Activated CD4-positive, alpha-beta memory T cell treated with anti-CD3 and anti-CD28 coated beads for 36 hours (primary cell): ENCODE measurements at regions not wholly inside any gene's neighbourhood (a gene's known extent, or its start where the extent isn't known, plus 50 kb on each side); places are given as distances from the start of the nearest gene placed in this dataset.
"Not testable (repeated sequence)": the region's sequence is repeated elsewhere in the genome, so short reads cannot be mapped to it uniquely, and the experiment has no call there.

Source experiments
- CTCF ChIA-PET: fragments of 350-600 bp; sonication (Branson Sonifier 250); formaldehyde crosslinking; loops from one replicate; lab custom pipeline; 2021; ENCODE audit warnings: antibody characterized with exemption, inconsistent platforms; lab: Charles Lee
- POLR2A ChIA-PET: fragments of 350-600 bp; sonication (Branson Sonifier 250); formaldehyde crosslinking; loops from one replicate; lab custom pipeline; 2021; ENCODE audit warnings: antibody characterized with exemption; lab: Charles Lee
- DNase-seq: peaks from one replicate; pipeline ENCODE4 v3.0.0-alpha.2; 2020
- H3K27ac Mint-ChIP-seq: one replicate; pipeline ENCODE4 v1.8.0; 2021; ENCODE audit warnings: mixed read lengths
- H3K27me3 Mint-ChIP-seq: one replicate; pipeline ENCODE4 v1.8.0; 2021; ENCODE audit warnings: mixed read lengths
- H3K36me3 Mint-ChIP-seq: one replicate; pipeline ENCODE4 v1.8.0; 2021; ENCODE audit warnings: mixed read lengths
- H3K4me1 Mint-ChIP-seq: one replicate; pipeline ENCODE4 v1.8.0; 2021; ENCODE audit warnings: low read depth, mixed read lengths
- H3K4me3 Mint-ChIP-seq: one replicate; pipeline ENCODE4 v1.8.0; 2021; ENCODE audit warnings: mild to moderate bottlenecking, mixed read lengths
- H3K9me3 Mint-ChIP-seq: one replicate; pipeline ENCODE4 v1.8.0; 2021; ENCODE audit warnings: mixed read lengths
- intact Hi-C: fragments of 100-400 bp; cut with micrococcal nuclease; formaldehyde crosslinking; loops from one replicate; pipeline ENCODE4 v1.15.1; 2023

DNA sequence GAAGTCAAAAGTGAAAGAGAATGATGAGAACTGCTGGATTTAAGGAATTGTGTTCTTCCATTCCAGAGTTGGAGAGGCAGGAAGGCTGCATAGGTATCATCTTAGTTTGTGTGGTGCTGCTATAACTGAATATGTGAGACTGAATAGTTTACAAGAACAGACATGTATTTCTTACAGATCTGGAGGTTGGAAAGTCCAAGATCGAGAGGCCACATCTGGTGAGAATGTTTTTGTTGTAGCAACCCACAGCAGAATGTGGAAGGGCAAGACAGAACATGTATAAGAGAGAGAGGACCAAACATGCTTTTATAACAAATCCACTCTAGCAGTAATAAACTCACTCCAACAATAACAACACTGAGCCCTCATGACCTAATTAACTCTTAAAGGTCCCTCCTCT lies 408.6 kb downstream of the FAM47B start:
- no peak overlapping the region for H3K27ac Mint-ChIP-seq
- H3K4me1 Mint-ChIP-seq = no peaks in the 10 kb centered on the region
- no peaks in the 10 kb centered on the region for H3K36me3 Mint-ChIP-seq
- H3K27me3 Mint-ChIP-seq = no peaks in the 10 kb centered on the region
- no peak for DNase-seq
- H3K4me3 Mint-ChIP-seq = no peak overlapping the region
- ChIA-PET CTCF (no interaction called here), POLR2A (no interaction called here)
- peaks cover 3% of the 10 kb centered on the region for H3K9me3 Mint-ChIP-seq
- intact Hi-C loops = no loop called here

GRCh38 chrX:35351795-35352483 lies 409.3 kb downstream of the FAM47B start:
- intact Hi-C loops = no loop called here
- POLR2A ChIA-PET = no interaction called here
- no peak for DNase-seq
- Mint-ChIP-seq H3K27ac (no peak overlapping the region), H3K9me3 (peaks cover 4% of the 10 kb centered on the region), H3K4me3 (no peak overlapping the region), H3K4me1 (no peaks in the 10 kb centered on the region), H3K27me3 (no peaks in the 10 kb centered on the region), H3K36me3 (no peaks in the 10 kb centered on the region)
- CTCF ChIA-PET = no interaction called here

DNA sequence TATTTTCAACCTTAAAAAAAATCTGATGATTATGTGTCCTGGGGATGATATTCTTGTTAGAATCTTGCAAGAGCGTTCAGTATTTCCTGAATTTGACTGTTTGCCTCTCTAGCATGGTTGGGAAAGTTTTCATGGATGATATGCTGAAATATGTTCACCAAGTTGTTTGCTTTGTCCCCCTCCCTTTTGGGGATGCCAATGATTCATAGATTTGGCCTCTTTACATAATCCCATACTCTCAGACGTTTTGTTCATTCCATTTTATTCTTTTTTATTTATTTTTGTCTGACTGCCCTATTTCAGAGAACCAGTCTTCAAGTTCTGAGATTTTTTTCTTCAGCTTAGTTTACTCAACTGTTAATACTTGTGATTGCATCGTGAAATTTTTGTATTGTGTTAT lies 415.1 kb downstream of the FAM47B start:
- intact Hi-C loops = no loop called here
- Mint-ChIP-seq H3K27me3 (no peaks in the 10 kb centered on the region), H3K4me3 (no peak overlapping the region), H3K27ac (no peak overlapping the region), H3K9me3 (peaks cover 13% of the 10 kb centered on the region), H3K4me1 (no peaks in the 10 kb centered on the region), H3K36me3 (no peaks in the 10 kb centered on the region)
- POLR2A ChIA-PET = no interaction called here
- no peak for DNase-seq
- CTCF ChIA-PET = no interaction called here

- peaks cover 5% of the 10 kb centered on the region for H3K9me3 Mint-ChIP-seq
- H3K27ac Mint-ChIP-seq = no peak overlapping the region
- intact Hi-C loops = no loop called here
- no peaks in the 10 kb centered on the region for H3K4me1 Mint-ChIP-seq
- no peak for DNase-seq
- no peaks in the 10 kb centered on the region for H3K36me3 Mint-ChIP-seq
- CTCF ChIA-PET = no interaction called here
- no peak overlapping the region for H3K4me3 Mint-ChIP-seq
- no peaks in the 10 kb centered on the region for H3K27me3 Mint-ChIP-seq
- POLR2A ChIA-PET = no interaction called here
Measured at GRCh38 chrX:35362866-35363265, 420.3 kb downstream of the FAM47B start.

- intact Hi-C loops = no loop called here
- Mint-ChIP-seq H3K4me1 (no peaks in the 10 kb centered on the region), H3K27ac (no peak overlapping the region), H3K36me3 (no peaks in the 10 kb centered on the region), H3K4me3 (no peak overlapping the region), H3K27me3 (no peaks in the 10 kb centered on the region), H3K9me3 (no peaks in the 10 kb centered on the region)
- CTCF ChIA-PET = no interaction called here
- POLR2A ChIA-PET = no interaction called here
- DNase-seq = no peak
Measured at GRCh38 chrX:35374116-35374515, 424.0 kb upstream of the MAGEB16 start.

GRCh38 chrX:35380808-35381700 lies 417.1 kb upstream of the MAGEB16 start:
- intact Hi-C loops = no loop called here

DNA sequence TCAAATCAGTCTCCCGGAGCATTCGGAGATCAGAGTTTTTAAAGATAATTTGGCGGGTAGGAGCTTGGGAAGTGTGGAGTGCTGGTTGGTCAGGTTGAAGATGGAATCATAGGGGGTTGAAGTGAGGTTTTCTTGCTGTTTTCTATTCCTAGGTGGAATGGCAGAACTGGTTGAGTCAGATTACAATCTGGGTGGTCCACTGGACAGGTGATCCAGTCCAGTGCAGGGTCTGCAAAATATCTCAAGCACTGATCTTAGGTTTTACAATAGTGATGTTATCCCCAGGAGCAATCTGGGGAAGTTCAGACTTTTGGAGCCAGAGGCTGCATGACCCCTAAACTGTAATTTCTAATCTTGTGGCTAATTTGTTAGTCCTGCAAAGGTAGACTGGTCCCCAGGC lies 416.4 kb upstream of the MAGEB16 start:
- H3K27me3 Mint-ChIP-seq, H3K36me3 Mint-ChIP-seq, H3K27ac Mint-ChIP-seq, intact Hi-C loops, H3K9me3 Mint-ChIP-seq, DNase-seq, POLR2A ChIA-PET, CTCF ChIA-PET, H3K4me1 Mint-ChIP-seq, H3K4me3 Mint-ChIP-seq: not testable (repeated sequence)

More at GRCh38 chrX:35380808-35381700, 417.1 kb upstream of the MAGEB16 start:
- Mint-ChIP-seq H3K4me1 (no peaks in the 10 kb centered on the region), H3K27ac (no peak overlapping the region), H3K27me3 (no peaks in the 10 kb centered on the region), H3K36me3 (no peaks in the 10 kb centered on the region), H3K4me3 (no peak overlapping the region), H3K9me3 (no peaks in the 10 kb centered on the region)
- DNase-seq = no peak
- ChIA-PET CTCF (no interaction called here), POLR2A (no interaction called here)

- POLR2A ChIA-PET = no interaction called here
- intact Hi-C loops = no loop called here
Measured at GRCh38 chrX:35382966-35383365, 415.2 kb upstream of the MAGEB16 start.

GRCh38 chrX:35392232-35392631 lies 405.9 kb upstream of the MAGEB16 start:
- H3K9me3 Mint-ChIP-seq = peaks cover 6% of the 10 kb centered on the region
- POLR2A ChIA-PET = no interaction called here
- H3K4me3 Mint-ChIP-seq = no peak overlapping the region
- no peak overlapping the region for H3K27ac Mint-ChIP-seq
- no peaks in the 10 kb centered on the region for H3K27me3 Mint-ChIP-seq
- intact Hi-C loops = no loop called here
- H3K4me1 Mint-ChIP-seq = no peaks in the 10 kb centered on the region
- CTCF ChIA-PET = no interaction called here
- no peaks in the 10 kb centered on the region for H3K36me3 Mint-ChIP-seq
- no peak for DNase-seq

More at GRCh38 chrX:35382966-35383365, 415.2 kb upstream of the MAGEB16 start:
- no peak overlapping the region for H3K27ac Mint-ChIP-seq
- no peaks in the 10 kb centered on the region for H3K4me1 Mint-ChIP-seq
- H3K27me3 Mint-ChIP-seq = no peaks in the 10 kb centered on the region
- no peak overlapping the region for H3K4me3 Mint-ChIP-seq
- H3K9me3 Mint-ChIP-seq = no peaks in the 10 kb centered on the region
- no peak for DNase-seq
- H3K36me3 Mint-ChIP-seq = no peaks in the 10 kb centered on the region
- CTCF ChIA-PET = no interaction called here

DNA sequence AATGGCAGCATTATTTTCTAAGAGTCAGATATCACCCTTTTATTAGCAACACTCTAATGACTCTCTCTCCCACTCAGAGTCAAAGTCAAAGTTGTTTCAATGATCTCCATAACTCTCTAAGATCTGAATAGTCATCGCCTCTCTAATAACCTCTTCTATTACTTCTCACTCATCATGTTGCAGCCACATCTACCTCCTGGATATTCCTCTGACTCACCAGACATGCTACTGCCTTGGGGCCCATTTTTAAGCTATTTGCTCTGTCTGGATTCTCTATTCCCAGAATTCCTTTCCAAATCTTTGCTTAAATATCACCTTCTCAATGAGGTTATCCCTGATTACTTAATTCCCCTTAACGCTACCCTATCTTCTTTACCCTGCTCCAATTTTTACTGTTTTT lies 391.8 kb upstream of the MAGEB16 start:
- CTCF ChIA-PET = no interaction called here
- H3K27ac Mint-ChIP-seq = no peak overlapping the region
- no peaks in the 10 kb centered on the region for H3K27me3 Mint-ChIP-seq
- no peak overlapping the region for H3K4me3 Mint-ChIP-seq
- peaks cover 2% of the 10 kb centered on the region for H3K9me3 Mint-ChIP-seq
- intact Hi-C loops = no loop called here
- no peaks in the 10 kb centered on the region for H3K36me3 Mint-ChIP-seq
- no peak for DNase-seq
- H3K4me1 Mint-ChIP-seq = no peaks in the 10 kb centered on the region
- POLR2A ChIA-PET = no interaction called here

DNA sequence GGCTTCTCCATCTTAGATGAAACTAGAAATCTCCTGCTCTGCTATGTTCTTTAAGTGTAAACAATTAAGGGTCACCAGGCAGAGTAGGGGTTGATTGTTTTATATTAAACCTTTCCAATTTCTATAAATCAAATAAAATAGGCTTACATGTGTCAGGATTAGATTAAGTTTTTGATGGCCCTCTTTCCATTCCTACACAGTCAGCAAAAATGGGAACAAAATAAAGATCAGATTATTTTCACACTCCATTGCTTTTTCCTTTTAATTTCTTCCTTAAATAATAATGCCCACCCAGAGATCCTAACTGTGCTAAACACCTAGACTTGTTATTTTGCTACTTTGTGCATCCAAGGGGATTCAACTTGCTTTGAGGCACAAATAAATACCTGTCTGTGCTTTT lies 381.4 kb upstream of the MAGEB16 start:
- DNase-seq = no peak
- Mint-ChIP-seq H3K9me3 (peaks cover 4% of the 10 kb centered on the region), H3K4me3 (no peak overlapping the region), H3K27ac (no peak overlapping the region), H3K27me3 (no peaks in the 10 kb centered on the region), H3K4me1 (no peaks in the 10 kb centered on the region), H3K36me3 (no peaks in the 10 kb centered on the region)
- CTCF ChIA-PET = no interaction called here
- POLR2A ChIA-PET = no interaction called here
- intact Hi-C loops = no loop called here

DNA sequence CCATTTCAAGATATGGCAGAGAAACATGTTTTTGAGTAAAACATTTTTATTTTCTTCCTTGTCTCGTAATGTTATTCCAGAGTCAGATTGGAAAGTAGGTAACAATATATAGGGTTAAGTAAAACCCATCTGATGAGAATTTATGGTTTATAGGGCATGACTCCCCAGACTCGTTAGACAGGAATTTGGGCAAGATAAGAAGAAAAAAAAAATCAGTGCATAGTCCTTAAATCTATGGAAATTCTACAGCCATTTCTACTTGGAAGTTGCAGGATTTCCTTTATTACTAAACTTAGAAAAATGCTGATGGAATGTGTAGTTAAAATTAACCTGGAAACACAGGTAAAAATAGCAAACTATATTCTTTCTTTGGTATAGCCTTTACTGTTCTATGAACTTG lies 366.1 kb upstream of the MAGEB16 start:
- H3K27ac Mint-ChIP-seq = no peak overlapping the region
- no peaks in the 10 kb centered on the region for H3K36me3 Mint-ChIP-seq
- ChIA-PET POLR2A (no interaction called here), CTCF (no interaction called here)
- intact Hi-C loops = no loop called here
- no peaks in the 10 kb centered on the region for H3K27me3 Mint-ChIP-seq
- H3K9me3 Mint-ChIP-seq = no peaks in the 10 kb centered on the region
- H3K4me1 Mint-ChIP-seq = no peaks in the 10 kb centered on the region
- H3K4me3 Mint-ChIP-seq = no peak overlapping the region
- DNase-seq = no peak
